Small intestine (tissue), 7 donors: ENCODE measurements at regions not wholly inside any gene's neighbourhood (a gene's known extent, or its start where the extent isn't known, plus 50 kb on each side); places are given as distances from the start of the nearest gene placed in this dataset.

ENCODE experiments used
- DNase-seq, 2 donors: peaks; one replicate each; pipeline versions ENCODE4 v3.0.0 to v3.0.0-alpha.2; 2013
- FAIRE-seq: peaks from 2 replicates; lab custom pipeline; 2012; peaks lifted over from hg19 to GRCh38; lab: Jason Lieb, UNC
- H3K27ac ChIP-seq, 3 donors: one replicate each; pipeline ENCODE4 v1.5.1; 2013; ENCODE audit warnings: low read length in 2 of 3, mild to moderate bottlenecking in 2 of 3, control low read depth in 1 of 3, inconsistent platforms in 1 of 3, low read depth in 1 of 3, moderate library complexity in 1 of 3
- H3K27me3 ChIP-seq, 3 donors: one replicate each; pipeline ENCODE4 v1.6.1; 2013; ENCODE audit warnings: low read length in 3 of 3, inconsistent platforms in 1 of 3; ENCODE audit not compliant: control insufficient read depth in 3 of 3, insufficient read depth in 3 of 3
- H3K36me3 ChIP-seq, 3 donors: one replicate each; pipeline ENCODE4 v1.6.1; 2013; ENCODE audit warnings: low read length in 3 of 3, inconsistent platforms in 1 of 3, low read depth in 1 of 3, mild to moderate bottlenecking in 1 of 3, moderate library complexity in 1 of 3; ENCODE audit not compliant: control insufficient read depth in 3 of 3, insufficient read depth in 2 of 3
- H3K4me1 ChIP-seq, 3 donors: one replicate each; pipeline ENCODE4 v1.6.1; 2013; ENCODE audit warnings: low read length in 2 of 3, inconsistent platforms in 1 of 3, low read depth in 1 of 3, mild to moderate bottlenecking in 1 of 3, moderate library complexity in 1 of 3; ENCODE audit not compliant: control insufficient read depth in 3 of 3, insufficient read depth in 2 of 3
- H3K4me3 ChIP-seq, 3 donors: one replicate each; pipeline ENCODE4 v1.5.1; 2013; ENCODE audit warnings: low read length in 3 of 3, control low read depth in 1 of 3, inconsistent platforms in 1 of 3, low read depth in 1 of 3, mild to moderate bottlenecking in 1 of 3, moderate library complexity in 1 of 3
- H3K9me3 ChIP-seq, 2 donors: one replicate each; pipeline ENCODE4 v1.6.1; 2013; ENCODE audit warnings: low read depth in 1 of 2, low read length in 1 of 2; ENCODE audit not compliant: control insufficient read depth in 2 of 2, insufficient read depth in 1 of 2
- WGBS, 3 donors: extraction: QIAGEN DNeasy Blood & Tissue Kit; methylation state at CpG; one replicate each; pipeline ENCODE4 v1.1.7; 2013; 5-methylcytosine and 5-hydroxymethylcytosine counted together
- donor health status: healthy with polysubstance abuse.
- donor health status: control.
- donor health status: control.
- donor health status: Bipolar disorder and iron deficiency.
- donor health status: healthy.

- peak overlapping the region; percentile 11 to 86 (median 44) for H3K27ac ChIP-seq
- no peaks in the 10 kb centered on the region for H3K27me3 ChIP-seq
- FAIRE-seq: no peak
- 17 to 64% (median 39%) methylated on average over 12 of the region's 12 CpGs for WGBS, 3 donors
- H3K4me1 ChIP-seq: peaks cover 16 to 47% (median 17%) of the 10 kb centered on the region in 3 donors
- no peaks in the 10 kb centered on the region for H3K36me3 ChIP-seq
- H3K9me3 ChIP-seq: no peaks in the 10 kb centered on the region
- H3K4me3 ChIP-seq: no peak overlapping the region
- peak; percentile 76 to 93 for DNase-seq
Measured at GRCh38 chr2:8479298-8479697, 202.6 kb upstream of the ID2 start.

- no peak for FAIRE-seq
- DNase-seq: no peak
- H3K36me3 ChIP-seq: no peaks in the 10 kb centered on the region
- peaks cover 0 to 4% of the 10 kb centered on the region in 2 donors for H3K9me3 ChIP-seq
- no peak overlapping the region for H3K27ac ChIP-seq
- no peak overlapping the region for H3K4me3 ChIP-seq
- peaks cover 9 to 36% (median 13%) of the 10 kb centered on the region in 3 donors for H3K4me1 ChIP-seq
- 46 to 75% (median 69%) methylated on average over 5 of the region's 5 CpGs for WGBS, 3 donors
- no peaks in the 10 kb centered on the region for H3K27me3 ChIP-seq
Measured at GRCh38 chr2:8480915-8481314, 200.9 kb upstream of the ID2 start.

GRCh38 chr2:8481463-8482009 is 200.3 kb upstream of the ID2 start:
- Histone ChIP-seq H3K4me3 (no peak overlapping the region), H3K4me1 (peaks cover 8 to 30% (median 13%) of the 10 kb centered on the region in 3 donors), H3K27ac (no peak overlapping the region), H3K9me3 (peaks cover 0 to 4% of the 10 kb centered on the region in 2 donors), H3K36me3 (no peaks in the 10 kb centered on the region), H3K27me3 (no peaks in the 10 kb centered on the region)
- DNase-seq (no peak), FAIRE-seq (no peak)
- WGBS, 3 donors: 64 to 77% (median 75%) methylated on average over 6 of the region's 6 CpGs

GRCh38 chr2:8482432-8482831 is 199.4 kb upstream of the ID2 start:
- DNase-seq: no peak
- no peaks in the 10 kb centered on the region for H3K36me3 ChIP-seq
- H3K27ac ChIP-seq: no peak overlapping the region
- no peak overlapping the region for H3K4me3 ChIP-seq
- peaks cover 6 to 26% (median 10%) of the 10 kb centered on the region in 3 donors for H3K4me1 ChIP-seq
- H3K9me3 ChIP-seq: peaks cover 0 to 4% of the 10 kb centered on the region in 2 donors
- no peak for FAIRE-seq
- H3K27me3 ChIP-seq: no peaks in the 10 kb centered on the region
- WGBS, 3 donors: 77 to 89% (median 85%) methylated on average over 4 of the region's 4 CpGs

GRCh38 chr2:8484502-8485283 is 197.2 kb upstream of the ID2 start:
- WGBS, 3 donors: 70 to 82% (median 78%) methylated on average over 7 of the region's 7 CpGs
- FAIRE-seq (no peak), DNase-seq (no peak)
- no peaks in the 10 kb centered on the region for H3K36me3 ChIP-seq
- H3K9me3 ChIP-seq: peaks cover 0 to 4% of the 10 kb centered on the region in 2 donors
- H3K27me3 ChIP-seq: no peaks in the 10 kb centered on the region
- no peak overlapping the region for H3K4me3 ChIP-seq
- peaks cover 0 to 4% (median 0%) of the 10 kb centered on the region in 3 donors for H3K4me1 ChIP-seq
- no peak overlapping the region for H3K27ac ChIP-seq

- H3K9me3 ChIP-seq: peaks cover 0 to 4% of the 10 kb centered on the region in 2 donors
- no peak overlapping the region for H3K27ac ChIP-seq
- DNase-seq: no peak
- H3K36me3 ChIP-seq: no peaks in the 10 kb centered on the region
- no peaks in the 10 kb centered on the region for H3K27me3 ChIP-seq
- 24 to 54% (median 41%) methylated on average over 2 of the region's 2 CpGs for WGBS, 3 donors
- H3K4me1 ChIP-seq: peaks cover 0 to 9% (median 0%) of the 10 kb centered on the region in 3 donors
- no peak for FAIRE-seq
- no peak overlapping the region for H3K4me3 ChIP-seq
Measured at GRCh38 chr2:8485736-8486135, 196.1 kb upstream of the ID2 start.

- Histone ChIP-seq H3K27me3 (no peaks in the 10 kb centered on the region), H3K4me1 (peaks cover 0 to 13% (median 0%) of the 10 kb centered on the region in 3 donors), H3K4me3 (no peak overlapping the region), H3K36me3 (no peaks in the 10 kb centered on the region), H3K27ac (no peak overlapping the region), H3K9me3 (peaks cover 0 to 4% of the 10 kb centered on the region in 2 donors)
- DNase-seq: no peak
- WGBS, 3 donors: 75 to 82% (median 75%) methylated on average over 4 of the region's 4 CpGs
- FAIRE-seq: no peak
Measured at GRCh38 chr2:8486141-8486540, 195.7 kb upstream of the ID2 start.

- Histone ChIP-seq H3K27ac (peak overlapping the region in 2 of 3 donors; percentile 36 to 48), H3K4me1 (peaks cover 0 to 22% (median 5%) of the 10 kb centered on the region in 3 donors), H3K27me3 (no peaks in the 10 kb centered on the region), H3K36me3 (no peaks in the 10 kb centered on the region), H3K9me3 (peaks cover 0 to 4% of the 10 kb centered on the region in 2 donors), H3K4me3 (no peak overlapping the region)
- no peak for FAIRE-seq
- 63 to 83% (median 76%) methylated on average over 16 of the region's 16 CpGs for WGBS, 3 donors
- DNase-seq: no peak
Measured at GRCh38 chr2:8487461-8487932, 194.4 kb upstream of the ID2 start.
